Upper lobe of left lung (tissue), 4 donors: ENCODE measurements at regions not wholly inside any gene's neighbourhood (a gene's known extent, or its start where the extent isn't known, plus 50 kb on each side); places are given as distances from the start of the nearest gene placed in this dataset.

Experiments
- EP300 ChIP-seq, 4 donors: sonication (generic); formaldehyde crosslinking; IDR thresholded peaks; one replicate each; pipeline ENCODE4 v1.5.1; 2017; ENCODE audit warnings: antibody characterized with exemption in 4 of 4, control low read depth in 2 of 4
- POLR2A ChIP-seq, 4 donors: fragments of 450-650 bp; IDR thresholded peaks; one replicate each; pipeline ENCODE4 v1.5.1; 2016 to 2017; ENCODE audit warnings: antibody characterized with exemption in 4 of 4, mild to moderate bottlenecking in 2 of 4
- POLR2AphosphoS5 ChIP-seq, 2 donors: sonication (generic); formaldehyde crosslinking; IDR thresholded peaks; one replicate each; pipeline ENCODE4 v1.5.1; 2017; ENCODE audit warnings: antibody characterized with exemption in 2 of 2
- TF ChIP-seq, protein P1 (sequence below), 6 experiments: fragments of 450-650 bp in 4 of 6; fragments of 200-600 bp in 2 of 6; sonication (generic) in 2 of 6; IDR thresholded peaks; one replicate each; pipeline ENCODE4 v1.5.1; 2016 to 2019; ENCODE audit warnings: antibody characterized with exemption in 6 of 6

DNA sequence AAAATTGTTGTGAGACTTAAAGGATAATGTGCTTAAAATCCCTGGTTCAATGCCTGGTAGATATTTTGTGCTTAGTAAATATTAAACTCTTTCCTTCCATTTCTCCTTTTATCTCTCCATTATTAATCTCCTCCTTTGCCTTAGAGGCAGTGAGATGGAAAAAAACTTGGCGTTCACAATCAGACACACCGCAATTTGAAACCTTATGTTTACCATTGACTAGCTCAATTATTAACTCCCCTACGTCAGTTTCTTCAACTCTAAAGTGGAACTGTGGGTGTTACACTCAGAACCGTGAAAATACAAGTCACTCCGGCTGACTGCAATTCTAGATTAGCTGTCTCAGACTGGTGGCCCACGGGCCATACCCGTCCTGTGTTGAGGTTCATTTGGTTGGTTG lies 327.2 kb downstream of the DEPDC1B start:
- no peak for TF ChIP-seq EP300 (IDR thresholded peaks at IDR 0.05)
- TF ChIP-seq POLR2AphosphoS5 (IDR thresholded peaks at IDR 0.05) = no peak
- TF ChIP-seq, protein P1, sequence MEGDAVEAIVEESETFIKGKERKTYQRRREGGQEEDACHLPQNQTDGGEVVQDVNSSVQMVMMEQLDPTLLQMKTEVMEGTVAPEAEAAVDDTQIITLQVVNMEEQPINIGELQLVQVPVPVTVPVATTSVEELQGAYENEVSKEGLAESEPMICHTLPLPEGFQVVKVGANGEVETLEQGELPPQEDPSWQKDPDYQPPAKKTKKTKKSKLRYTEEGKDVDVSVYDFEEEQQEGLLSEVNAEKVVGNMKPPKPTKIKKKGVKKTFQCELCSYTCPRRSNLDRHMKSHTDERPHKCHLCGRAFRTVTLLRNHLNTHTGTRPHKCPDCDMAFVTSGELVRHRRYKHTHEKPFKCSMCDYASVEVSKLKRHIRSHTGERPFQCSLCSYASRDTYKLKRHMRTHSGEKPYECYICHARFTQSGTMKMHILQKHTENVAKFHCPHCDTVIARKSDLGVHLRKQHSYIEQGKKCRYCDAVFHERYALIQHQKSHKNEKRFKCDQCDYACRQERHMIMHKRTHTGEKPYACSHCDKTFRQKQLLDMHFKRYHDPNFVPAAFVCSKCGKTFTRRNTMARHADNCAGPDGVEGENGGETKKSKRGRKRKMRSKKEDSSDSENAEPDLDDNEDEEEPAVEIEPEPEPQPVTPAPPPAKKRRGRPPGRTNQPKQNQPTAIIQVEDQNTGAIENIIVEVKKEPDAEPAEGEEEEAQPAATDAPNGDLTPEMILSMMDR (IDR thresholded peaks at IDR 0.05) = no peak
- no peak for TF ChIP-seq POLR2A (IDR thresholded peaks at IDR 0.05)
